HepG2 (cell line): ENCODE measurements at regions not wholly inside any gene's neighbourhood (a gene's known extent, or its start where the extent isn't known, plus 50 kb on each side); places are given as distances from the start of the nearest gene placed in this dataset.

Experiments
- BRD4 ChIP-seq: sonication (generic); formaldehyde crosslinking; IDR thresholded peaks from 2 replicates; pipeline ENCODE4 v1.4.0; 2020; ENCODE audit warnings: missing genetic modification reagents
- MYC ChIP-seq: sonication (generic); formaldehyde crosslinking; IDR thresholded peaks from 2 replicates; pipeline ENCODE4 v1.9.0; 2021; ENCODE audit warnings: missing genetic modification reagents, borderline replicate concordance
- NFYB ChIP-seq: sonication (generic); formaldehyde crosslinking; IDR thresholded peaks from 2 replicates; pipeline ENCODE4 v1.4.0; 2020; ENCODE audit warnings: missing genetic modification reagents
- POLR2A ChIP-seq, 2 experiments: IDR thresholded peaks; 2 replicates each; pipeline ENCODE4 v1.6.1; 2011; ENCODE audit warnings: low read depth in 2 of 2, low read length in 2 of 2, mild to moderate bottlenecking in 1 of 2, moderate library complexity in 1 of 2; ENCODE audit not compliant: insufficient read depth in 1 of 2
- POLR2AphosphoS5 ChIP-seq: IDR thresholded peaks from 2 replicates; pipeline ENCODE4 v1.6.1; 2012; ENCODE audit warnings: low read depth, low read length
- USF2 ChIP-seq, 2 experiments: sonication (generic) in 1 of 2; formaldehyde crosslinking in 1 of 2; IDR thresholded peaks; 2 replicates each; pipeline versions ENCODE4 v1.5.1 to v1.6.1; 2011 to 2020; ENCODE audit warnings: borderline replicate concordance in 1 of 2, low read depth in 1 of 2, low read length in 1 of 2, mild to moderate bottlenecking in 1 of 2, missing genetic modification reagents in 1 of 2, moderate library complexity in 1 of 2
- ZBTB26 ChIP-seq: IDR thresholded peaks from 2 replicates; pipeline ENCODE4 v1.6.1; 2016; ENCODE audit warnings: missing compliant biosample characterization, missing genetic modification reagents, borderline replicate concordance
- ZFP36 ChIP-seq: fragments of 150-350 bp; IDR thresholded peaks from 2 replicates; pipeline ENCODE4 v1.6.1; 2018; ENCODE audit warnings: borderline replicate concordance, low read length, low read depth; ENCODE audit not compliant: partially characterized antibody
- ZNF274 ChIP-seq: sonication (generic); formaldehyde crosslinking; IDR thresholded peaks from 2 replicates; pipeline ENCODE4 v1.5.1; 2020; ENCODE audit warnings: mild to moderate bottlenecking, missing genetic modification reagents
- ZNF616 ChIP-seq: sonication (generic); formaldehyde crosslinking; IDR thresholded peaks from 2 replicates; pipeline ENCODE4 v1.5.0; 2020; ENCODE audit warnings: low read depth, mild to moderate bottlenecking, missing genetic modification reagents

GRCh38 chr15:72965671-72966070, 86.6 kb upstream of the NEO1 start:
- TF ChIP-seq ZNF274 (no peak), USF2 (IDR thresholded peaks at IDR 0.05; ENCODE audit: low read depth, low read length) (no peak), USF2 (CRISPR knock-in tag; IDR thresholded peaks at IDR 0.05; ENCODE audit: borderline replicate concordance) (no peak), ZNF616 (CRISPR knock-in tag) (no peak), BRD4 (no peak), NFYB (CRISPR knock-in tag) (no peak), POLR2AphosphoS5 (no peak), POLR2A (IDR thresholded peaks at IDR 0.05; ENCODE audit: insufficient read depth in 1 of 2, low read depth in 2 of 2, low read length in 2 of 2) (no peak), MYC (no peak), ZBTB26 (no peak), ZFP36 (no peak)
